HCT116 (cell line): ENCODE measurements at regions not wholly inside any gene's neighbourhood (a gene's known extent, or its start where the extent isn't known, plus 50 kb on each side); places are given as distances from the start of the nearest gene placed in this dataset.

ENCODE experiments used
- ATAC-seq: fragments of 200-7000 bp; cut with Tn5 transposase; 2 replicates; pipeline ENCODE4 v1.9.1; 2020; ENCODE audit warnings: mild to moderate bottlenecking, moderate library complexity
- BruUV-seq: library from RNA; stranded (reverse); fragments of 400-500 nt; replicated peaks from 2 replicates; lab custom pipeline; 2021; lab: Mats Ljungman, UMichigan
- CTCF ChIA-PET: fragments of 300-600 bp; sonication (Branson Sonifier 250); formaldehyde crosslinking; loops from one replicate; lab custom pipeline; 2021; ENCODE audit warnings: antibody characterized with exemption; lab: Charles Lee
- POLR2A ChIA-PET: fragments of 300-600, 350-600 bp; sonication (Branson Sonifier 250); formaldehyde crosslinking; loops from one replicate; lab custom pipeline; 2021; ENCODE audit warnings: antibody characterized with exemption; lab: Charles Lee
- RAD21 ChIA-PET, 2 experiments: fragments of 300-600 bp; sonication (Branson Sonifier 250); formaldehyde crosslinking; loops; one replicate each; lab custom pipeline; 2023; ENCODE audit warnings: low total read pairs in 2 of 2; ENCODE audit not compliant: uncharacterized antibody in 2 of 2, unreplicated experiment in 2 of 2, low non-redundant PET in 1 of 2; lab: Charles Lee
- DNase-seq: peaks from one replicate; pipeline ENCODE4 v3.0.0-alpha.2; 2010; ENCODE audit warnings: low read depth, low spot score
- H2AFZ ChIP-seq: fragments of 200-600 bp; shearing (Covaris generic), sonication (generic); 2 replicates; pipeline ENCODE4 v1.6.1; 2017; ENCODE audit warnings: low read depth, mixed run types, mixed read lengths, antibody characterized with exemption, low read length; ENCODE audit not compliant: poor library complexity, severe bottlenecking
- H3K27ac ChIP-seq: 2 replicates; pipeline ENCODE4 v1.5.1; 2012; ENCODE audit warnings: low read depth, low read length
- H3K27me3 ChIP-seq: fragments of 200-600 bp; sonication (generic); 2 replicates; pipeline ENCODE4 v1.6.1; 2016; ENCODE audit warnings: mixed run types, low read length, mixed read lengths; ENCODE audit not compliant: insufficient read depth
- H3K36me3 ChIP-seq, 2 experiments: fragments of 200-500 bp in 1 of 2; fragments of 200-600 bp in 1 of 2; sonication (Bioruptor generic) in 1 of 2; sonication (generic) in 1 of 2; 2 replicates each; pipeline versions ENCODE4 v1.5.1 to v1.6.1; 2014 to 2016; ENCODE audit warnings: low read length in 2 of 2, inconsistent platforms in 1 of 2, mixed read lengths in 1 of 2, mixed run types in 1 of 2; ENCODE audit not compliant: insufficient read depth in 2 of 2, control insufficient read depth in 1 of 2
- H3K4me1 ChIP-seq, 2 experiments: fragments of 200-600 bp in 1 of 2; sonication (generic) in 1 of 2; 2 replicates each; pipeline versions ENCODE4 v1.5.1 to v1.6.1; 2012 to 2017; ENCODE audit warnings: low read length in 2 of 2, inconsistent platforms in 1 of 2, mild to moderate bottlenecking in 1 of 2, mixed read lengths in 1 of 2, mixed run types in 1 of 2, moderate library complexity in 1 of 2; ENCODE audit not compliant: insufficient read depth in 2 of 2, control insufficient read depth in 1 of 2
- H3K4me2 ChIP-seq: fragments of 200-600 bp; sonication (generic); 2 replicates; pipeline ENCODE4 v1.6.1; 2017; ENCODE audit warnings: mixed run types, low read length, mixed read lengths
- H3K4me3 ChIP-seq, 2 experiments: fragments of 200-600 bp in 1 of 2; sonication (generic) in 1 of 2; replicated peaks in 1 of 2; 2 replicates each; pipeline ENCODE4 v1.5.1; 2011 to 2016; ENCODE audit warnings: low read length in 2 of 2, control low read depth in 1 of 2, low read depth in 1 of 2, mild to moderate bottlenecking in 1 of 2, mixed read lengths in 1 of 2, mixed run types in 1 of 2
- H3K79me2 ChIP-seq: fragments of 200-600 bp; sonication (generic); 2 replicates; pipeline ENCODE4 v1.6.1; 2017; ENCODE audit warnings: mild to moderate bottlenecking, mixed run types, low read length, moderate library complexity, mixed read lengths; ENCODE audit not compliant: insufficient read depth
- H3K9ac ChIP-seq: fragments of 200-600 bp; sonication (generic); 2 replicates; pipeline ENCODE4 v1.6.1; 2016; ENCODE audit warnings: low read length, mixed read lengths
- H3K9me2 ChIP-seq: fragments of 200-600 bp; sonication (generic), shearing (Covaris generic); 2 replicates; pipeline ENCODE4 v1.6.1; 2017; ENCODE audit warnings: mixed run types, mild to moderate bottlenecking, moderate library complexity; ENCODE audit not compliant: insufficient read depth
- H3K9me3 ChIP-seq, 2 experiments: fragments of 200-500 bp in 1 of 2; fragments of 200-600 bp in 1 of 2; sonication (Bioruptor generic) in 1 of 2; sonication (generic) in 1 of 2; 2 replicates each; pipeline ENCODE4 v1.6.1; 2014 to 2017; ENCODE audit warnings: low read length in 2 of 2, mixed read lengths in 2 of 2, inconsistent platforms in 1 of 2, low read depth in 1 of 2, mild to moderate bottlenecking in 1 of 2, mixed run types in 1 of 2, moderate library complexity in 1 of 2; ENCODE audit not compliant: control insufficient read depth in 1 of 2, insufficient read depth in 1 of 2
- H4K20me1 ChIP-seq: fragments of 200-600 bp; sonication (generic), shearing (Covaris generic); 2 replicates; pipeline ENCODE4 v1.6.1; 2017; ENCODE audit warnings: mixed run types, mild to moderate bottlenecking, moderate library complexity; ENCODE audit not compliant: insufficient read depth
- CBX3 ChIP-seq: IDR thresholded peaks from 2 replicates; pipeline ENCODE4 v1.6.1; 2012; ENCODE audit warnings: low read depth
- CEBPB ChIP-seq: IDR thresholded peaks from 2 replicates; pipeline ENCODE4 v1.6.1; 2012; ENCODE audit warnings: low read depth
- ELF1 ChIP-seq: IDR thresholded peaks from 2 replicates; pipeline ENCODE4 v1.6.1; 2012; ENCODE audit warnings: low read depth, borderline replicate concordance
- EZH2 ChIP-seq: fragments of 200-600 bp; sonication (generic); IDR thresholded peaks from 2 replicates; pipeline ENCODE4 v1.6.1; 2017; ENCODE audit warnings: antibody characterized with exemption, mixed run types
- EZH2phosphoT487 ChIP-seq: fragments of 200-600 bp; IDR thresholded peaks from 2 replicates; pipeline ENCODE4 v1.6.1; 2018; ENCODE audit warnings: antibody characterized with exemption, borderline replicate concordance
- FOSL1 ChIP-seq: IDR thresholded peaks from 2 replicates; pipeline ENCODE4 v1.6.1; 2012; ENCODE audit warnings: low read depth
- JUND ChIP-seq: IDR thresholded peaks from 2 replicates; pipeline ENCODE4 v1.6.1; 2012
- POLR2A ChIP-seq: IDR thresholded peaks from 2 replicates; pipeline ENCODE4 v1.7.0; 2011; ENCODE audit warnings: borderline replicate concordance; ENCODE audit not compliant: insufficient read depth, insufficient read length; ENCODE audit errors: extremely low read depth
- POLR2AphosphoS5 ChIP-seq: IDR thresholded peaks from 2 replicates; pipeline ENCODE4 v1.6.1; 2011; ENCODE audit warnings: mild to moderate bottlenecking, low read depth, low read length, moderate library complexity
- SIN3A ChIP-seq: IDR thresholded peaks from 2 replicates; pipeline ENCODE4 v1.6.1; 2012; ENCODE audit warnings: low read depth
- SRF ChIP-seq: IDR thresholded peaks from 2 replicates; pipeline ENCODE4 v1.6.1; 2012; ENCODE audit warnings: low read depth
- ZBTB33 ChIP-seq: IDR thresholded peaks from 2 replicates; pipeline ENCODE4 v1.6.1; 2011; ENCODE audit warnings: mild to moderate bottlenecking, low read length, moderate library complexity; ENCODE audit not compliant: insufficient replicate concordance; ENCODE audit errors: extremely low read depth
- ZFX ChIP-seq: fragments of 450-650 bp; IDR thresholded peaks from 2 replicates; pipeline ENCODE4 v1.6.1; 2017
- intact Hi-C: fragments of 100-400 bp; cut with micrococcal nuclease; formaldehyde crosslinking; loops from 2 replicates; pipeline ENCODE4 v1.10.0; 2022

- no peak for TF ChIP-seq ZBTB33
- TF ChIP-seq CEBPB = no peak
- TF ChIP-seq ZFX = no peak
- no peak for TF ChIP-seq POLR2A
- TF ChIP-seq SRF = no peak
- no peak for TF ChIP-seq ELF1
- TF ChIP-seq EZH2phosphoT487 = no peak
- no peak for TF ChIP-seq SIN3A
Observed at GRCh38 chr12:90261283-90261682, 552.6 kb upstream of the ATP2B1 start (continued).

- ChIA-PET POLR2A (no interaction called here), RAD21 (no interaction called here), CTCF (no interaction called here)
- intact Hi-C loops = no loop called here
- BruUV-seq = no TSS peak
- no peak for ATAC-seq
- H3K9ac ChIP-seq = no peak overlapping the region
- no peaks in the 10 kb centered on the region for H3K9me2 ChIP-seq
- no peak overlapping the region for H3K4me3 ChIP-seq
- H3K27ac ChIP-seq = no peak overlapping the region
- H4K20me1 ChIP-seq = no peaks in the 10 kb centered on the region
- peaks cover 0 to 6% of the 10 kb centered on the region in 2 experiments; a peak in 2 of 4 replicates for H3K4me1 ChIP-seq
- no peaks in the 10 kb centered on the region for H3K9me3 ChIP-seq
- no peak overlapping the region for H2AFZ ChIP-seq
- no peaks in the 10 kb centered on the region for H3K36me3 ChIP-seq
- no peaks in the 10 kb centered on the region for H3K79me2 ChIP-seq
- no peak for DNase-seq
- H3K27me3 ChIP-seq = no peaks in the 10 kb centered on the region
- no peak for TF ChIP-seq CEBPB
- TF ChIP-seq FOSL1 = no peak
- TF ChIP-seq EZH2 = no peak
- no peak for TF ChIP-seq EZH2phosphoT487
- TF ChIP-seq POLR2AphosphoS5 = no peak
- TF ChIP-seq CBX3 = no peak
- no peak for TF ChIP-seq JUND
- no peak for TF ChIP-seq ELF1
- no peak for TF ChIP-seq ZBTB33
- TF ChIP-seq SIN3A = no peak
- TF ChIP-seq, all 23 proteins: peak for 0
- no peak overlapping the region for H3K4me2 ChIP-seq
Observed at GRCh38 chr12:90260136-90260535, 551.5 kb upstream of the ATP2B1 start.
